HTR-8/SVneo (cell line): ENCODE measurements at regions not wholly inside any gene's neighbourhood (a gene's known extent, or its start where the extent isn't known, plus 50 kb on each side); places are given as distances from the start of the nearest gene placed in this dataset.

Experiments
- DNase-seq: peaks from one replicate; pipeline ENCODE4 v3.0.0; 2011; ENCODE audit warnings: low spot score, mixed read lengths; ENCODE audit not compliant: insufficient read length
- FAIRE-seq: peaks from 2 replicates; lab custom pipeline; 2011; peaks lifted over from hg19 to GRCh38; lab: Jason Lieb, UNC

- DNase-seq = no peak
- FAIRE-seq = no peak
These were observed 80.3 kb upstream of the NOCT start for GRCh38 chr4:138935135-138935807.

DNA sequence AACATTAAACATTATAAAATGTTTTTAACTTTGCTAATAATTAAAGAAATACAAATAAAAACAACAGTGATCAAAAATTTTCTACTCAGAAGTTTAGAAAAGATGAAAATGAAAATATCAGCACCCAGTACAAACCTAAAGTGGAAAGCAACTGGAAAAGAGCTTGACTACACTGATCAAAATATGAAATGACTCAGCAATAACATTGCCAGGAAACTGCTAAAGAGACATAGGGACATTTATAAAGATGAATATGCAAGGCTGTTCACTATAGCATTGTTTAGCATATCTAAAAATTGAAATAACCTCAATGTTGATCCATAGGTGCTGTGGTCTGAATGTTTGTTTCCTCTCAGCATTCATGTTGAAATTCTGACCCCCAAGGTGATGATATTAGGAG, 88.5 kb upstream of the NOCT start:
- no peak for FAIRE-seq

GRCh38 chr4:138925495-138925894, 90.1 kb upstream of the NOCT start:
- no peak for FAIRE-seq
- no peak for DNase-seq

More for the DNA sequence above, 88.5 kb upstream of the NOCT start:
- no peak for DNase-seq

DNA sequence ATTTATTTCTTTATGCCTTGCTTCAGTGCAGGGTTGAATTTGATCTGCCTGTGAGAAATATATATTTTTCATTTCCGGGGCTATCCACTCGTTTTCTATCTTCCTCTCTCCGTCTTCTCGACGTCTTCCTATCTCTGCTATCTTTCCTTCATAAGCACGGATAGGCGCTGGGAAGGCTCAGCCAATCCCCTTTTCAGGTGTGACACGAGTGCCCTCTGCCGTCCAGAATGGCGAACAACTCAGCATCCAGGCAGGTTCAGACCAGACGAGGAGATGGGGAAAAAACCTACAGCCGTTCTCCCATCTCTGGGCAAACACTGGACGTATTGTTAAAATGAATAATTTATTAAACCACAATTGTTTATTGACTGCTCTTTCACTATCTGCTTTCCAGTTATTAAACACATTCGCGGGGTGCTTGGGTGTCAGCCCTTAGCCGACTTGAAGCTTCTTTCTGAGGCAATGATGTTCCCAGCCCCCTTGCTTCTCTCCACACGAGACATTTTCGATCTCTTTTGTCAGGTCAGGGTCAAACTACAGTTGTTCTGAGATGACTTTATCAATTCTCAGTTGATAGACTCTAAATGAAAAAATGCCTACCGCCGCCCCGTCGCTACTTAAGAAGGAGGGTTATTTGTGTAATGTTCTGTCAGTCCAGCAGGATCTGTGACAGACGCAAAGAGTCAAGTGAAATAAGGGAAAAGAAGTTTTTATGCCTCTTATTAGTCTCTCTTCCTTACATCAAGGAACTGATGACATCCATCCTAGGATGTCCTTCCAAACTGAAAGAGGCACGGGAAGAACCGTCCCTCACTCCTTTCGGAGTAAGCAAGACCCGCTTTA, 96.3 kb upstream of the NOCT start:
- peak; percentile 75 for DNase-seq
- FAIRE-seq = peak; percentile 69

DNA sequence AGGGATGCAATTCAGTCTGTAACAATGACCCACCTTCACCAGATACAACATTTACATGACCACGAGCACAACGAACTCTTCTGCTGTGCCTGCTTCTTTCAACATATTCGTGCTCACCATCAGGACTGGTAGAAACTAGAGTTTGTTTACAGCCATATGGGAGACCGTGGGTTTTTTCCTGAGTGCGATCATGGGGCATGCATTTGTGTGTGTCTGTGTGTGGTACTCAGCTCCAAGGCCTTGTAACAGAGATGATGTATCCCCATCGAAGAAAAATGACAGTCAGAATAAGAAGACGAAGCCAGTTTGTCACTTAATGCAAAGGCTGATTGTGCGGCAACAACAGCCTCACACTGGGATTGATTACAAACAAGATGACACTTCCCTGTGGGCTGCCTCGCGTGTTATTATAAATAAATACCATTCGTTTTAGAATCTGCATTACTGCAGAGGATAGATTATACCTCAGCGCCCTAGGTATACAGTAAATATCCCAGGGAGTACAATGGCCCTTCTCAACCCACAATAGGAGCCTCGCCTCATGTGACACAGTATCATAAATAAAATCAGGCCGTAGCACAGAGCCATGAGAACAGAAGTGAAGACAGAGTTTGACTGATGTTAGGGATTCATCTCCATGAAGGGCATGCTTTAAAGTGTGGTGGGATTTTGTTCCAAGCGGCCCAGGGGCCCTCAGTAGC, 97.3 kb upstream of the NOCT start:
- DNase-seq = no peak

DNA sequence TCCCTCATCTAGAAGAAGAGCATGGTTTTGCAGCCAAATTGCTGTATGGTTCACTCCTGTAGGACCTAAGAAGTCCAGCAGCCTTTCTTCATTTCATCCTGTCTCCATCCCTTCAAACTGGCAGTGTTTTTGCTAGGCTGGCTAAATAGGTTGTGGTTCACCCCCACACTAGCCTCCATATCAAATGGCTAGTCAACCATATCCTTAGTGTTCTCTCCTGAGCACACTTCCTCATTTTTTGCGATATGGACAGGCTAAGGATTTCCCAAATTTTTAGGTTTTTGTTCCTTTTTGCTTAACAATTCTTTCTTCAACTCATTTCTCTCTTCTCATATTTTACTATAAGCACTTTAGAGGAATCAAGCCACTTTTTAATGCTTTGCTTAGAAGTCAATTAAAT, 98.8 kb upstream of the NOCT start:
- FAIRE-seq = no peak
- DNase-seq = no peak

More for the DNA sequence above, 97.3 kb upstream of the NOCT start:
- FAIRE-seq = no peak

DNA sequence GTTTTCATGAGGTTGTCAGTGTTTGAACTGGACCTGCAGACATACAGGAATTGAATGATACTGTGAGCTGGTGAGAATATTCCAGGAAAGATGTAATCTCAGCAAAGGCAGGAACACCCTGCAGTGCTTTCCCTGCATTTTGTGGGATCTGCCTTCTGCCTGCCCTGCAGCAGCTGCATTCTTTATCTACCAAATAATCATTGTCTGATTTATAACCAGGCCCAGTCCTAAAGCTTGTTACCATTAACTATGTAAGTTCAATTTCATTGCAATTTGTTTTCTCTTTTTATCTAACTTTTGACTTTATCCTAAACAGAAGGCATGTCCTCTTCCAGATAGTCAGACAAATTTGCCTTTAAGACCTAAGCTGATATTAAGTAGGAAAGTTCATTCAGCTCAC, 99.8 kb upstream of the NOCT start:
- DNase-seq (no peak), FAIRE-seq (no peak)

DNA sequence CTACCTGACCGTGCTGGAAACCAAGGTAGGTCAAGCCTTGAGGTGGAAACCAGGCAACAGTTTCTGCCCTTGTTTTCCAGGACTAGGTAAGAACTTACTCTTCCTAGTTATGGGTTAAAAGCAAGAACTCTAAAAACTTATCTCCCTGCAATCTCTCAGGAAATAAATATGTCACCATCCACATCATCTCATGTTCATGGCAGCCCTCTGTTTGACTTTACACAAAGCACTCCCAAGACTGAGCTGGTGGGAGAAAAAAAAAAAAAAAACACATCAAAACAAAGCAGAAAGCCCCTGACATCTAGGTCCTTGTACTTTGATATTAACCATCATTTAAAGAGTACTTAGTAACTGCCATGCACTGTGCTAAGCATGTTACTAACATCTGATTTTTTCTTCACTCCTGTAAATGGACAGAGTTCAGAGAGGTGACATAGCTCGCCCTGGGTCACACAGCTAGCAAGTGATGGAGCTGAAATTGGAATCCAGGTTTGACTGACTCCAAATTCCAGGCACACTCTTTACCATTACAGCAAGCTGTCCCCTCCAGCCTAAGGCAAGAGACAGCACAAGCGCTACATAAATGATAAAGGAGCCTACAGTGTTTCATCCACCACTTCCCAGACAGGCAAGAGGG, 102.8 kb upstream of the NOCT start:
- FAIRE-seq (no peak), DNase-seq (no peak)

- FAIRE-seq (no peak), DNase-seq (no peak)
These were observed 103.5 kb upstream of the NOCT start for GRCh38 chr4:138911909-138912703.

GRCh38 chr4:138910914-138911336, 104.7 kb upstream of the NOCT start:
- FAIRE-seq = no peak
- no peak for DNase-seq

- FAIRE-seq (no peak), DNase-seq (no peak)
These were observed 105.2 kb upstream of the NOCT start for GRCh38 chr4:138910195-138910913.

DNA sequence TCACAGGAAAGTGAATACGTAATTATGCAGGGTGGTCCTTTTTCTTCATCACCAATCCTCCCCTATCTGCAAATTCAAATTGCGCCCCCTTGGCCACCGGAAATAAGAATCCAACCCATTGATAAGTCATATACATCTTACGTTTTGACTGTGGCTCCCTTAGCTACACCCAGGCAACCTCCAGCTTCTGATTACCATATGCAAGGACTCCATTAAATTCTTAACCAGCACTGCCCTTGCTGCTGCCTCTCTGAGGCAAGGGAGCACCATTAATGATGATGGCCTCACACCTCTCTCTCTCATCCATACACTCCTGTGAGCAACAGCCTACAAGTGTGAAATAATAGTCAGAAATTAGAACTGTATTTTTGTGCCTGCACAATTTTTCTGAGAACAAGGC, 106.0 kb upstream of the NOCT start:
- FAIRE-seq = no peak
- no peak for DNase-seq

DNA sequence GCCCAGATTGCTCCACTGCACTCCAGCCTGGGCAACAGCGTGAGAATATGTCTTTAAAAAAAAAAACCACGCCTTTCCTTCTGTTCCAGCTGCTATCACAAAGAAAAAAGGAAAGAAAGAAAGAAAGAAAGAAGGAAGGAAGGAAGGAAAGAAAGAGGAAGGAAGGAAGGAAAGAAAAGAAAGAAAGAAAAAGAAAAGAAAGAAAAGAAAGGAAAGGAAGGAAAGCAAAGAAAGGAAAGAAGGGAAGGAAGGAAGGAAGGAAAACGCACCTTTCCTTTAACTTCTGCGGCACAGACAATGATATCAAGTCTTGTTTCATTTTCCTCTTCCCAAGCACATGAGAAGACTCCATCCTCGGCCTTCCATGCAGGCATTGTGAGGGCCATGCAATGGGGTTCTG, 107.4 kb upstream of the NOCT start:
- DNase-seq = no peak
- FAIRE-seq = no peak

DNA sequence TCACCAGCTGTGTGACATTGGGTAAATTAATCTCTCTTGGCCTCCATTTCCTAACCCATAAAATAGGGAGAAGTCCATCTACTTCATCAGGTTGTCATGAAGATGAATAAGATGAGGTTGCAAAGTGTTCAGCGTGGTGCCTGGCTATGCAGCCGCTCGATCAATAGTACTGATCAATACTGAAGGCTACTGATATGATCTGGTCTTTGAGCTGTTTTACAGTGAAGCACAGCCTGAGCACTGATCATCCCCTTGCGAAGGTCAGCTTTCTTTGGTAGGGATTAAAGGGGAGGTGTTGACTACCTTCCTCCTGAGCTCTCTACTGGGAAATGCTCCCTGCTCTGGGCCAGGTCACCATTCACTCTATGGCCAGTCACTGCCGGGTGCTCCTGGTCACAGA, 108.4 kb upstream of the NOCT start:
- FAIRE-seq (no peak), DNase-seq (no peak)

- DNase-seq (no peak), FAIRE-seq (no peak)
These were observed 110.8 kb upstream of the NOCT start for GRCh38 chr4:138904793-138905192.

GRCh38 chr4:138903185-138903584, 112.4 kb upstream of the NOCT start:
- FAIRE-seq (no peak), DNase-seq (no peak)

- no peak for DNase-seq
- FAIRE-seq = no peak
These were observed 112.9 kb upstream of the NOCT start for GRCh38 chr4:138902705-138903104.

- no peak for FAIRE-seq
- no peak for DNase-seq
These were observed 114.4 kb upstream of the NOCT start for GRCh38 chr4:138901177-138901576.

DNA sequence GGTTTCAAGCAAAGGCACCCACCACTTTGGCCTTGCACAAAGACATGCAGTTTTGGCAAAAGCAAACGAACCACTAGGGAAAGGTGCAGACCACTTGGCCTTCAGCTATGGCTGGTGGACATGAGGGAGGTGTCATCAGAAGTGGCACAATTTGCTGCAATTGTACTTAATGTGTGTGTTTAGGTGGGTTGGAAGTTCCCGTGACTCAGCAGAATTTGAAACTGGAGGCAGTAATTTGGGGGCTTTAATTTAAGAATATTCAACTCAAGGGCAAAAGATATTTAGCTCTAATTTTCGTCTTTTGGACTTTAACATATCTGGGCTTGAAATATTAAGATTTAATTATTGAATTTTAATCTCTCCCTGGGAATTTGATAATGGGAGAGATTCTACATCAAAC, 115.6 kb upstream of the NOCT start:
- DNase-seq (no peak), FAIRE-seq (no peak)
